ENCODE measurements at regions not wholly inside any gene's neighbourhood (a gene's known extent, or its start where the extent isn't known, plus 50 kb on each side); places are given as distances from the start of the nearest gene placed in this dataset.

DNA sequence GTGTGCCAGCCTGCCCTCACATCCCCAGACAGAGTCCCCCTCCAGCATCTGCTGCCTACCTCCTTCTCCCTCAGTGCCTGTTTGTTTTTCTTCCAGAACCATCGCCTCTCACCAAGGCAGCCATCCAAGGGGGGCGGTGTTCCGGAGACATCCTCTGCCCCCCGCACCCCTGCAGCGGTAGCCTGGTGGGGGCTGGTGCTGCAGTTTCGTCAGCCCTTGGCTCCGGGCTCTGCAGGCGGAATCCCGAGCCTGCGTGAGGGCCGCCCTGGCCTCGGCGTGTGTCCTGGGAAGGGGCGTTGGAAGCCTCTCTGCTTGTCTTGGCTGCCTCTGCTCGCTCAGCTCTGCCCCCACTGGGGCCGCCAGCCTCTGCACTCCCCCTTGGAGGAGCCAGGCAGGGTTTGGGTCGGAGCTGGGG lies 126.0 kb upstream of the CIBAR2 start:
- peak overlapping the region; percentile 85 for H3K27ac Mint-ChIP-seq
- TF ChIP-seq, protein P1, sequence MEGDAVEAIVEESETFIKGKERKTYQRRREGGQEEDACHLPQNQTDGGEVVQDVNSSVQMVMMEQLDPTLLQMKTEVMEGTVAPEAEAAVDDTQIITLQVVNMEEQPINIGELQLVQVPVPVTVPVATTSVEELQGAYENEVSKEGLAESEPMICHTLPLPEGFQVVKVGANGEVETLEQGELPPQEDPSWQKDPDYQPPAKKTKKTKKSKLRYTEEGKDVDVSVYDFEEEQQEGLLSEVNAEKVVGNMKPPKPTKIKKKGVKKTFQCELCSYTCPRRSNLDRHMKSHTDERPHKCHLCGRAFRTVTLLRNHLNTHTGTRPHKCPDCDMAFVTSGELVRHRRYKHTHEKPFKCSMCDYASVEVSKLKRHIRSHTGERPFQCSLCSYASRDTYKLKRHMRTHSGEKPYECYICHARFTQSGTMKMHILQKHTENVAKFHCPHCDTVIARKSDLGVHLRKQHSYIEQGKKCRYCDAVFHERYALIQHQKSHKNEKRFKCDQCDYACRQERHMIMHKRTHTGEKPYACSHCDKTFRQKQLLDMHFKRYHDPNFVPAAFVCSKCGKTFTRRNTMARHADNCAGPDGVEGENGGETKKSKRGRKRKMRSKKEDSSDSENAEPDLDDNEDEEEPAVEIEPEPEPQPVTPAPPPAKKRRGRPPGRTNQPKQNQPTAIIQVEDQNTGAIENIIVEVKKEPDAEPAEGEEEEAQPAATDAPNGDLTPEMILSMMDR (IDR thresholded peaks at IDR 0.05): peak; percentile 26; the same call in 1 of the 2 replicates
- no peak overlapping the region for H3K4me3 Mint-ChIP-seq
- peak; percentile 58 for DNase-seq
- no peaks in the 10 kb centered on the region for H3K36me3 Mint-ChIP-seq (ENCODE audit: low read depth)
- no peaks in the 10 kb centered on the region for H3K27me3 Mint-ChIP-seq (ENCODE audit: insufficient read depth)
- H3K4me1 Mint-ChIP-seq (ENCODE audit: low read depth): peaks cover 36% of the 10 kb centered on the region
- no peaks in the 10 kb centered on the region for H3K9me3 Mint-ChIP-seq

DNA sequence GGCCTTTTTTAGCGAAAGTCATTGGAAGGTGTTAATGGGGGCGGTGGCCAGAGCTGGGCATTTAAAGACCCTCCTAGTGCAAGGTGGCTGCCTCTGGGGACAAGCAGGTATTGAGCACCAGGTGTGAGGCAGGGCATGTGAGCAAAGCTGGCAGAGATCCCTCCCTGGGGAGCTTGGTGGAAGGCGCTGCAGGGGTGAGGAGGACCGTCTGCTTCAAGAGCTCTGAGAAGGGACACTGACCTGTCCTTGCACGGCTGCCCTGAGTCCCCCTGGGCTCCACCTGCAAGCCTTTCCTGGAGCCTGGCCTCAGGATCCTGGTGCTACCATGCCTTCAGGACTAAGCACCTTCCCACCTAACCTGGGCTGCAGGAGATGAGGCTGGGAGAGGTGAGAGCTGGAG lies 127.0 kb upstream of the CIBAR2 start:
- Mint-ChIP-seq H3K9me3 (no peaks in the 10 kb centered on the region), H3K4me1 (ENCODE audit: low read depth) (peaks cover 33% of the 10 kb centered on the region), H3K27me3 (ENCODE audit: insufficient read depth) (peaks cover 1% of the 10 kb centered on the region; the same call in 1 of the 2 replicates), H3K36me3 (ENCODE audit: low read depth) (no peaks in the 10 kb centered on the region), H3K27ac (no peak overlapping the region), H3K4me3 (no peak overlapping the region)
- no peak for DNase-seq
- TF ChIP-seq, protein P1 (IDR thresholded peaks at IDR 0.05): no peak

DNA sequence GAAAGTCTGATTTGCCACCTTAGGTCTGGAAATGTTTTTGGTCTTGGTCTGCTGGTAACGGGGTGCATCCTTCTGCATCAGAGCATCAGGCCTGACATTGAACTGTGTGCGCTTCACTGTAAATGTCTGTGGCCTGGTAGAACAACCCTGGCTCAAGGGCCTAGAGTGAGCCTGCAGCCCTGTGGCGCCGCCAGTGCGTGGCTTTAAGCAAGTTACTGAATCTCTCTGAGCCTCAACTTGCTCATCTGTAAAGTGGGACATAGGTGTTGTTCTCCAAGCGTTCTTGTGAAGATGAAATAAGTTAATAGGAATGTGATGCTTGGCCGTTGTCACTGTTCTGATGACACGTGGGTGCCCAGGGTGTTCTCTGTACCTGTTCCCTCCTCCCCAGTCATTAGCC lies 127.6 kb upstream of the CIBAR2 start:
- H3K4me3 Mint-ChIP-seq: no peak overlapping the region
- no peaks in the 10 kb centered on the region for H3K36me3 Mint-ChIP-seq (ENCODE audit: low read depth)
- no peak overlapping the region for H3K27ac Mint-ChIP-seq
- DNase-seq: no peak
- no peaks in the 10 kb centered on the region for H3K9me3 Mint-ChIP-seq
- TF ChIP-seq, protein P1 (IDR thresholded peaks at IDR 0.05): no peak
- H3K27me3 Mint-ChIP-seq (ENCODE audit: insufficient read depth): peaks cover 1% of the 10 kb centered on the region; the same call in 1 of the 2 replicates
- peaks cover 29% of the 10 kb centered on the region for H3K4me1 Mint-ChIP-seq (ENCODE audit: low read depth)

GRCh38 chr16:85240982-85241924 lies 129.0 kb upstream of the CIBAR2 start:
- Mint-ChIP-seq H3K27ac (no peak overlapping the region), H3K4me3 (no peak overlapping the region), H3K36me3 (ENCODE audit: low read depth) (no peaks in the 10 kb centered on the region), H3K9me3 (no peaks in the 10 kb centered on the region), H3K27me3 (ENCODE audit: insufficient read depth) (peaks cover 1% of the 10 kb centered on the region; the same call in 1 of the 2 replicates), H3K4me1 (ENCODE audit: low read depth) (peaks cover 37% of the 10 kb centered on the region)
- no peak for DNase-seq
- TF ChIP-seq, protein P1 (IDR thresholded peaks at IDR 0.05): no peak

DNA sequence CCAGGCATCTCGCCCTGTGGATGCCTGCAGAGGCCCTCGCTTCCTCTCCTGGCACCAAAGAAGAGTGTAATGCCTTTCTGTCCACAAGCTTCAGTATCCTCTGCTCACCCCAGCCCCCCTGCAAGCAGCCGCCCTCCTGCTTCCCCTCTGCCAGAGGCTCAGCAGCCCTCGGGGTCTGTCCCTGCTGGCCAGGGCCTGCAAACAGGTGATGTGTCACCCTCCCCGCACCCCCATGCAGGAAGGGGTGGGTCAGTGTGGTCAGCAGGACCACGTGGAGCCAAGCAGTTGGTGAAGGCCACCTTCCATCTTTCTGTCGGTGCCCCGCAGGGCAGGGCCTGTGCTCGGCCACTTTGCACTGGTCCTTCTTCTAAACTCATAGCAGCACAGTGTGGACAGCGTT lies 129.9 kb upstream of the CIBAR2 start:
- TF ChIP-seq, protein P1 (IDR thresholded peaks at IDR 0.05): no peak
- H3K27ac Mint-ChIP-seq: no peak overlapping the region
- no peak overlapping the region for H3K4me3 Mint-ChIP-seq
- H3K36me3 Mint-ChIP-seq (ENCODE audit: low read depth): no peaks in the 10 kb centered on the region
- no peaks in the 10 kb centered on the region for H3K9me3 Mint-ChIP-seq
- peaks cover 28% of the 10 kb centered on the region for H3K4me1 Mint-ChIP-seq (ENCODE audit: low read depth)
- DNase-seq: no peak
- H3K27me3 Mint-ChIP-seq (ENCODE audit: insufficient read depth): peaks cover 1% of the 10 kb centered on the region; the same call in 1 of the 2 replicates
